SKM-1 (cell line): ENCODE measurements at regions not wholly inside any gene's neighbourhood (a gene's known extent, or its start where the extent isn't known, plus 50 kb on each side); places are given as distances from the start of the nearest gene placed in this dataset.
"Not testable (repeated sequence)": the region's sequence is repeated elsewhere in the genome, so short reads cannot be mapped to it uniquely, and the experiment has no call there.

Source experiments
- DNase-seq: peaks from one replicate; lab custom pipeline; 2025; ENCODE audit not compliant: unreplicated experiment; lab: John Stamatoyannopoulos, UW

GRCh38 chr18:10241579-10241978 lies 212.9 kb upstream of the APCDD1 start:
- DNase-seq: no peak

DNA sequence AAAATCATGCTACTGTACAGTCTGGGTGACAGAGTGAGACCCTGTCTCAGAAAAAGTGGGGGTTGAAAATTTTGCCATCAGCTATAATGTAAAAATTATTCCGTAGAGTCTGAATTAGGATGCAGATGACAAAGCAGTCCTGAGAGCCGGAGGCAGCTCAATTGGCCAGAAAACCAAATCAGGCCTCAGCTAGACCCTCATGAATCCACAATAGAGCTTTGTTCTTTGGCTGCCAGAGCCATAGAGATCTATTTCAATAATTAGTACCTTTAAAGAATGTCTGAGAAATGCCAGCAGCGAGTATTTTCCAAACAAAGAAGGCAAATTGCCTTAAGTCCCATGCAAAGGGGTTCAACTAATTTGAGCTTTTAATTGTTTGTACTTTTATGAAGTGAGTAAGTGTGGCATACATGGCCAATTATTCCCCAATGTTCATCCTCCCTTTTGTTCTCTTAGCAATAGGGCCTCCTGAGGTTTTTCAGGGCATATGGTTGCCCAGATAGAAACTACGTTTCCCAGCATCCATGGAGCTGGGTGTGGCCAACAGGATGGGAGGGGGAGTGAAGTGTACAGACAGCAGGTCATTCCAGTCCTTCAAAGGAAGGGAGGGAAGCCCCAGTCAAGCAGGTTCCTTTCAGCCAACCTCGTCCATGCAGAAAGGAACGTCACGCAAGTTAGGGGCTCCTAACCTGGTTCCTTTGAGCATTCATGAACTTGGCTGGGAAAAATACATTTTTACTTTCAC lies 211.3 kb upstream of the APCDD1 start:
- no peak for DNase-seq

GRCh38 chr18:10244341-10244740 lies 210.1 kb upstream of the APCDD1 start:
- no peak for DNase-seq

- no peak for DNase-seq
Measured at GRCh38 chr18:10245031-10245845, 209.2 kb upstream of the APCDD1 start.

DNA sequence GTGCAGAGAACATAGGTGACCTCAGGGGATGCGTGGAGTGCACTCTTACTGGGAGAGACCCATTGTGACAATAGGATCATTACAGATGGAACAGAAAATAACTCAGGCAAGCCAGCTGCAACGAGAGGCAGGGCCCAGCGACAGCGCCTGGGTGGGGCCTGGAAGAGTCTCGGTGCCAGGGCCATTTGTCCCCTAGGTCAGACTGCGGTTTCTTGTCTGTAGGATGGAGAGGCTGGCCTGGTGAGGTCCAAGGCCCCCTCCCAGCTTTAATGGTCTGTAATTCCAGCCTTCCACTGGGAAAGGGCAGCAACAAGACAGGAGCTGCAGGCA lies 208.6 kb upstream of the APCDD1 start:
- DNase-seq: no peak

GRCh38 chr18:10247021-10247741 lies 207.3 kb upstream of the APCDD1 start:
- no peak for DNase-seq

GRCh38 chr18:10247742-10248082 lies 206.7 kb upstream of the APCDD1 start:
- no peak for DNase-seq

- DNase-seq: no peak
Measured at GRCh38 chr18:10248738-10249137, 205.7 kb upstream of the APCDD1 start.

- DNase-seq: no peak
Measured at GRCh38 chr18:10249270-10249669, 205.2 kb upstream of the APCDD1 start.

DNA sequence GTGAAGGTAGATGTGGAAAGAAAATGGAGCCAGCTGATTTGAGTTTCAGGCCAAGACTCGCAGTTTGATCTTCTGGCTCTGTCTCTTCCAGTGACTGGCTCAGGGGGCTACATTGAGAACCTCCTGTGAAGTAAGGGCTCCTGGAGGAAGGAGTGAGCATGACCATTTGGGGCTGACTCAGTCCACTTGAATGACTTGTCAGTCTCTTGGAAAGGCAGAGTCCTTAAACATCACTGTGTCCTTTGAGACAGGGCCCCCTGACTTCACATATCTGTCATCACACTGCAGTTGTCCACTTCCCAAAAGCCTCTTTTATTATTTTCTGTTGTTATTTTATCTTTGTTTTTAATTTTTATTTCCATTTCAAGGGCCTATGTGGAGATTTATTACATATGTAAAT lies 204.6 kb upstream of the APCDD1 start:
- no peak for DNase-seq

GRCh38 chr18:10252494-10252893 lies 201.9 kb upstream of the APCDD1 start:
- DNase-seq: no peak

DNA sequence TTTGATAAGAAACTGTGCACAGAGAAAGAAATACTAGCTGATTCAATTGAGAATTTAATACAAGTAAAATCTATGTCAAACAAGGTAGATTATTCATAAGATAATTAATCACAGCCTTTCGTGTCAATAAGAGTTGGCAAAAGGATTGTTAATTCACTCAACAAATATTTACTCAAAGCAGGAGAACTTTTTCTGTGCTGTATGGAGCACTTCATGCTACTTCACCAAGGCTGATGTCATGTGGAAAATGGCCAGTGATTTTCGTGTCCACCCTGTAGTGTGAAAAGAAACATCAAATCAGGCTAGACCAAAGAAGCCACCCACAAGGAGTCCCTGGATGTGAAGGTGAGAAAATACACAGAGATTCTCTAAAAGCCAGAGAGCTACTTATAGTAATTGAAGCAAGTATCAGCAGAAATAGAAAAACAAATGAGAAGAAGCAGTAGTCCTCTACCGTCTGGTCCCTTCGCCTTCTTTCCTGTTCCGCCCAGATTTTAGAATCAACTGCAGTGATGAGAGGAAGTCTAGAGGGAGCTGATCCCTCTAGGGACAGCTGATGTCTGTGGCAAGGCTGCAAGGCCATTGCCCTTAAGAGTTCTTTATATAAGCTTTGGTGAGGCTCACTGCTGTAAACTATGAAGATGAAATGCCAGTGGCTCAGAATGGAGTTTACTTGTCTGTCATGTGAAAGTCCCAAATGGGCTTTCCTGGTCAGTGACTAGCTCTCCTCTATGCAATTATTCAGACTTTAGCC lies 201.3 kb upstream of the APCDD1 start:
- DNase-seq: no peak

DNA sequence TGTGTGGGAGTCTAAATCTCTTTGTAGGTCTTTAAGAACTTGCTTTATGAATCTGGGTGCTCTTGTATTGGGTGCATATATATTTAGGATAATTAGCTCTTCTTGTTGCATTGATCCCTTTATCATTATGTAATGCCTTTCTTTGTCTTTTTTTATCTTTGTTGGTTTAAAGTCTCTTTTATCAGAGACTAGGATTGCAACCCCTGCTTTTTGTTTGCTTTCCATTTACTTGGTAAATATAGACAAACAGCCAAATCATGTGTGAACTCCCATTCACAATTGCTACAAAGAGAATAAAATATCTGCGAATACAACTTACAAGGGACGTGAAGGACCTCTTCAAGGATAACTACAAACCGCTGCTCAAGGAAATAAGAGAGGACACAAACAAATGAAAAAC lies 198.2 kb upstream of the APCDD1 start:
- not testable (repeated sequence) for DNase-seq

GRCh38 chr18:10258836-10259474 lies 195.5 kb upstream of the APCDD1 start:
- DNase-seq: no peak

GRCh38 chr18:10259901-10260300 lies 194.5 kb upstream of the APCDD1 start:
- DNase-seq: no peak

DNA sequence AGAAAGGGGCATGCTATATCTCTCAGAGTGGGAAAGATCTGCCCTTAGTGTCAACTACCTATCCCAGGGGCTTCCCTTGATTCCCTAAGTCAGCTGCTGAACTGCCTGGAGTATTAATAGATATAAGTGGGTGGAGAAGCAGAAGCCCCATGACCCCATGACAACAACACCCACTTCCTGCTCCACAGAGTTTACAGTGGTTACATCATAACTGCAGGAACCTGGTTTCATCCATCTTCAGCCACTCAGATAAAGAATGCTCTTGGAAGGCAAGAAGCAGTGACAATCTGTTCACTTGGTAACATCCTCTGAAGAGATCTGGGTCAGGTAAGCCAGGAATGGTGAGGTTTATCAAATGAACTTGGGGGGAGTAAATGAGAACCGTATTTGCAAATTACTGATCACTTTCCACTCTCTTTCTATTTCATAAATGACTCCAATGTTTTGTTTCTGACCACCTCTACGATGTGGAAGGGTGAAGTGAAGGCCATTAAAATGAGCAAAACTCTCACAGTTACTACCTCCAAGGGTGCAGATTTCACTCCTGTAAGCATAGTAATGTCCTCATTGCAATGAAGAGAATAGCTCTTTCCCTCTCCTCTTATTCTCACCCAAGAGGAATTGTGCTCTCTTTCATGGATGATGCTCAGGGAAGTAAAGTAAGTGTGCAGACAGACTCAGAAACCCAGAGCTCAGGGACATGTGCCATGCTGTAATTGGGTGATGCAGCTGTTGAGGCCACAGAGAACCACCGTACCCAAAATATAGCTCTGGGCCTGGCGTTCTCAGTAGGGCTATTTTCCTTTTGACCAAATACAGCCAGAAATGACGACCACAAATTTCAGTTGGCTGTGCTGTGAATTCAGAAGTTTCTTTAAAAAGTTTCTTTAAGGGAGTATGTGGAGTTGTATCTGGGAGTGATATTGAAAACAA lies 192.8 kb upstream of the APCDD1 start:
- no peak for DNase-seq

GRCh38 chr18:10262566-10262965 lies 191.9 kb upstream of the APCDD1 start:
- no peak for DNase-seq

GRCh38 chr18:10264260-10264659 lies 190.2 kb upstream of the APCDD1 start:
- no peak for DNase-seq

- peak; percentile 16 for DNase-seq
Measured at GRCh38 chr18:10265560-10266333, 188.7 kb upstream of the APCDD1 start.
